Endothelial cell of umbilical vein (primary cell): ENCODE measurements at regions not wholly inside any gene's neighbourhood (a gene's known extent, or its start where the extent isn't known, plus 50 kb on each side); places are given as distances from the start of the nearest gene placed in this dataset.

Experiments used
- BruUV-seq: library from RNA; stranded (reverse); fragments of 400-500 nt; replicated peaks from 2 replicates; lab custom pipeline; 2021; lab: Mats Ljungman, UMichigan
- CTCF ChIA-PET: fragments of 300-600, 350-600 bp; sonication (Branson Sonifier 250); formaldehyde crosslinking; loops from one replicate; lab custom pipeline; 2021; ENCODE audit warnings: antibody characterized with exemption, inconsistent platforms; lab: Charles Lee
- POLR2A ChIA-PET: fragments of 300-600, 350-600 bp; sonication (Branson Sonifier 250); formaldehyde crosslinking; loops from one replicate; lab custom pipeline; 2021; ENCODE audit warnings: antibody characterized with exemption, inconsistent platforms; lab: Charles Lee
- DNase-seq: peaks from one replicate; pipeline ENCODE4 v3.0.0-alpha.2; 2011; ENCODE audit warnings: low read depth, low spot score
- FAIRE-seq: peaks from 2 replicates; lab custom pipeline; 2011; peaks lifted over from hg19 to GRCh38; lab: Jason Lieb, UNC
- H2AFZ ChIP-seq: 2 replicates; pipeline ENCODE4 v1.6.0; 2012; ENCODE audit warnings: low read depth, low read length, control low read depth, inconsistent platforms
- H3K27ac ChIP-seq: 2 replicates; pipeline ENCODE4 v1.5.1; 2011; ENCODE audit warnings: low read depth, mild to moderate bottlenecking, control low read depth, low read length, moderate library complexity; ENCODE audit not compliant: insufficient read depth
- H3K27me3 ChIP-seq, 2 experiments: 2 replicates each; pipeline versions ENCODE4 v1.6.0 to v1.6.1; 2011; ENCODE audit warnings: low read length in 2 of 2, mixed read lengths in 1 of 2; ENCODE audit not compliant: control insufficient read depth in 2 of 2, insufficient read depth in 2 of 2
- H3K36me3 ChIP-seq, 2 experiments: 2 replicates in 1 of 2; 3 replicates in 1 of 2; pipeline ENCODE4 v1.5.1; 2011; ENCODE audit warnings: low read length in 2 of 2, mild to moderate bottlenecking in 1 of 2, moderate library complexity in 1 of 2; ENCODE audit not compliant: control insufficient read depth in 2 of 2, insufficient read depth in 2 of 2; ENCODE audit errors: extremely low read depth in 1 of 2
- H3K4me1 ChIP-seq: 3 replicates; pipeline ENCODE4 v1.5.1; 2011; ENCODE audit warnings: mild to moderate bottlenecking, low read length; ENCODE audit not compliant: control insufficient read depth, insufficient read depth; ENCODE audit errors: extremely low read depth
- H3K4me2 ChIP-seq: 2 replicates; pipeline ENCODE4 v1.6.1; 2011; ENCODE audit warnings: low read length, control low read depth, mixed read lengths; ENCODE audit not compliant: insufficient read depth
- H3K4me3 ChIP-seq, 3 experiments: fragments of 200-600 bp in 1 of 3; sonication (generic), shearing (Covaris generic) in 1 of 3; replicated peaks in 1 of 3; 2 replicates each; pipeline ENCODE4 v1.5.1; 2011 to 2016; ENCODE audit warnings: control low read depth in 3 of 3, low read length in 3 of 3, mild to moderate bottlenecking in 2 of 3, inconsistent platforms in 1 of 3, low read depth in 1 of 3, moderate library complexity in 1 of 3; ENCODE audit not compliant: insufficient read depth in 1 of 3
- H3K79me2 ChIP-seq: 2 replicates; pipeline ENCODE4 v1.6.0; 2012; ENCODE audit warnings: low read length, inconsistent platforms; ENCODE audit not compliant: control insufficient read depth, insufficient read depth
- H3K9ac ChIP-seq: replicated peaks from 2 replicates; pipeline ENCODE3; 2011; ENCODE audit warnings: low read length, control low read depth; ENCODE audit not compliant: insufficient read depth; ENCODE audit errors: extremely low read depth
- H3K9me1 ChIP-seq: replicated peaks from 3 replicates; pipeline ENCODE4 v1.6.0; 2011; ENCODE audit warnings: mild to moderate bottlenecking, low read length; ENCODE audit not compliant: control insufficient read depth, insufficient read depth; ENCODE audit errors: extremely low read depth
- H3K9me3 ChIP-seq: replicated peaks from 2 replicates; pipeline ENCODE4 v1.5.1; 2012; ENCODE audit warnings: low read length, inconsistent platforms; ENCODE audit not compliant: control insufficient read depth, insufficient read depth
- H4K20me1 ChIP-seq: replicated peaks from 2 replicates; pipeline ENCODE3; 2011; ENCODE audit warnings: mild to moderate bottlenecking, low read length; ENCODE audit not compliant: control insufficient read depth, insufficient read depth; ENCODE audit errors: extremely low read depth
- CTCF ChIP-seq, 2 donors: IDR thresholded peaks; 1 replicate in 1 of 2; 2 replicates in 1 of 2; pipeline ENCODE4 v1.5.1; 2011; ENCODE audit warnings: low read length in 2 of 2, mild to moderate bottlenecking in 2 of 2, moderate library complexity in 2 of 2, control low read depth in 1 of 2, inconsistent platforms in 1 of 2, low read depth in 1 of 2; ENCODE audit not compliant: insufficient read depth in 1 of 2; ENCODE audit errors: extremely low read depth in 1 of 2
- EZH2 ChIP-seq: IDR thresholded peaks from 2 replicates; pipeline ENCODE4 v1.6.1; 2012; ENCODE audit warnings: borderline replicate concordance, low read depth, mild to moderate bottlenecking, moderate library complexity, low read length, inconsistent platforms; ENCODE audit not compliant: severe bottlenecking
- FOS ChIP-seq: IDR thresholded peaks from 2 replicates; pipeline ENCODE4 v1.6.1; 2011; ENCODE audit warnings: mild to moderate bottlenecking, low read length, moderate library complexity, borderline replicate concordance; ENCODE audit not compliant: insufficient read depth
- GATA2 ChIP-seq: IDR thresholded peaks from 2 replicates; pipeline ENCODE4 v1.7.0; 2011; ENCODE audit warnings: low read depth, mild to moderate bottlenecking, moderate library complexity, mixed read lengths, low read length; ENCODE audit not compliant: insufficient read length, insufficient read depth
- JUN ChIP-seq: IDR thresholded peaks from 2 replicates; pipeline ENCODE4 v1.6.1; 2011; ENCODE audit warnings: borderline replicate concordance, low read depth; ENCODE audit not compliant: insufficient read length, insufficient read depth
- MAX ChIP-seq: IDR thresholded peaks from 2 replicates; pipeline ENCODE4 v1.6.1; 2011; ENCODE audit not compliant: insufficient read depth, insufficient read length
- MYC ChIP-seq: IDR thresholded peaks from one replicate; pipeline ENCODE4 v1.6.1; 2011; ENCODE audit warnings: mild to moderate bottlenecking, low read depth, low read length
- POLR2A ChIP-seq: IDR thresholded peaks from 2 replicates; pipeline ENCODE4 v1.6.1; 2012; ENCODE audit warnings: low read depth, mild to moderate bottlenecking, control low read depth, low read length
- POLR2AphosphoS5 ChIP-seq: IDR thresholded peaks from 2 replicates; pipeline ENCODE4 v1.6.1; 2012; ENCODE audit warnings: low read depth, mild to moderate bottlenecking, control low read depth, low read length, moderate library complexity; ENCODE audit not compliant: insufficient read depth
- dilution Hi-C: fragments of 300-500 bp; cut with MboI; formaldehyde crosslinking; loops from one replicate; pipeline ENCODE4 v1.15.0; 2019; ENCODE audit warnings: low sequenced_read_pairs; ENCODE audit not compliant: extremely low pct_ligation_motif_present
- intact Hi-C: fragments of 100-400 bp; cut with micrococcal nuclease; formaldehyde crosslinking; loops from one replicate; pipeline ENCODE4 v1.10.0; 2022

GRCh38 chr16:65195998-65196397 is 74.1 kb upstream of the CDH11 start:
- Histone ChIP-seq H3K27ac (no peak overlapping the region), H3K4me2 (no peak overlapping the region)

More at GRCh38 chr16:65195998-65196397, 74.1 kb upstream of the CDH11 start:
- no TSS peak for BruUV-seq
- Histone ChIP-seq H2AFZ (no peak overlapping the region), H3K9ac (no peak overlapping the region), H3K79me2 (no peaks in the 10 kb centered on the region), H3K9me1 (no peaks in the 10 kb centered on the region), H3K9me3 (no peaks in the 10 kb centered on the region), H3K4me3 (no peak overlapping the region), H3K4me1 (no peaks in the 10 kb centered on the region), H3K36me3 (no peaks in the 10 kb centered on the region), H4K20me1 (no peaks in the 10 kb centered on the region), H3K27me3 (no peaks in the 10 kb centered on the region)
- dilution Hi-C loops = no loop called here
- DNase-seq (no peak), FAIRE-seq (no peak)
- CTCF ChIA-PET = no interaction called here
- POLR2A ChIA-PET = no interaction called here
- intact Hi-C loops = no loop called here
- no peak for TF ChIP-seq MYC
- no peak for TF ChIP-seq EZH2
- no peak for TF ChIP-seq GATA2
- TF ChIP-seq POLR2A = no peak
- no peak for TF ChIP-seq CTCF (IDR thresholded peaks at IDR 0.05; ENCODE audit: extremely low read depth in 1 of 2, insufficient read depth in 1 of 2, low read depth in 1 of 2, low read length in 2 of 2)
- no peak for TF ChIP-seq FOS
- TF ChIP-seq POLR2AphosphoS5 = no peak
- no peak for TF ChIP-seq JUN
- TF ChIP-seq MAX = no peak
